H1 (cell line): ENCODE measurements at regions not wholly inside any gene's neighbourhood (a gene's known extent, or its start where the extent isn't known, plus 50 kb on each side); places are given as distances from the start of the nearest gene placed in this dataset.

Experiments used
- CTCF ChIA-PET: fragments of 300-600 bp; sonication (Branson Sonifier 250); formaldehyde crosslinking; loops from one replicate; lab custom pipeline; 2021; ENCODE audit not compliant: partially characterized antibody; lab: Charles Lee
- POLR2A ChIA-PET: fragments of 300-600 bp; sonication (Branson Sonifier 250); formaldehyde crosslinking; loops from one replicate; lab custom pipeline; 2021; ENCODE audit warnings: inconsistent platforms; ENCODE audit not compliant: partially characterized antibody; lab: Charles Lee
- DNase-seq, 2 experiments: peaks; one replicate each; pipeline versions ENCODE4 v3.0.0 to v3.0.0-alpha.2; 2010 to 2022; ENCODE audit warnings: low spot score in 2 of 2, low read depth in 1 of 2, mixed read lengths in 1 of 2
- FAIRE-seq: peaks from 2 replicates; lab custom pipeline; 2011; peaks lifted over from hg19 to GRCh38; lab: Jason Lieb, UNC
- H2AFZ ChIP-seq: 2 replicates; pipeline ENCODE4 v1.8.1; 2012; ENCODE audit warnings: low read length, inconsistent platforms
- H2AK5ac ChIP-seq: 2 replicates; pipeline ENCODE4 v1.6.1; 2013; ENCODE audit warnings: low read depth, low read length
- H2BK120ac ChIP-seq: replicated peaks from 2 replicates; pipeline ENCODE3; 2013; ENCODE audit warnings: low read depth, low read length, inconsistent platforms
- H2BK12ac ChIP-seq: 2 replicates; pipeline ENCODE4 v1.6.1; 2013; ENCODE audit warnings: low read depth, low read length
- H2BK15ac ChIP-seq: 2 replicates; pipeline ENCODE4 v1.6.1; 2013; ENCODE audit warnings: low read length
- H2BK20ac ChIP-seq: 2 replicates; pipeline ENCODE4 v1.6.1; 2013; ENCODE audit warnings: low read length
- H2BK5ac ChIP-seq: 2 replicates; pipeline ENCODE4 v1.6.1; 2013; ENCODE audit warnings: low read depth, low read length
- H3K14ac ChIP-seq: 2 replicates; pipeline ENCODE4 v1.6.1; 2013; ENCODE audit warnings: inconsistent platforms; ENCODE audit not compliant: insufficient read length
- H3K18ac ChIP-seq: 2 replicates; pipeline ENCODE4 v1.6.1; 2013; ENCODE audit warnings: low read length; ENCODE audit errors: extremely low read depth
- H3K23ac ChIP-seq: 2 replicates; pipeline ENCODE4 v1.6.1; 2013; ENCODE audit warnings: inconsistent platforms; ENCODE audit not compliant: insufficient read length
- H3K23me2 ChIP-seq: 2 replicates; pipeline ENCODE4 v1.6.1; 2013; ENCODE audit warnings: low read depth, low read length
- H3K27ac ChIP-seq: 2 replicates; pipeline ENCODE4 v1.6.1; 2011; ENCODE audit warnings: low read depth, low read length, inconsistent platforms
- H3K27me3 ChIP-seq, 4 experiments: replicated peaks in 1 of 4; 1 replicate in 1 of 4; 2 replicates in 3 of 4; pipeline versions ENCODE4 v1.6.1 to v1.8.1; 2011 to 2013; ENCODE audit warnings: low read length in 3 of 4, mild to moderate bottlenecking in 3 of 4, inconsistent platforms in 2 of 4, mixed read lengths in 2 of 4, moderate library complexity in 1 of 4; ENCODE audit not compliant: control insufficient read depth in 3 of 4, insufficient read depth in 3 of 4; ENCODE audit errors: extremely low read depth in 1 of 4
- H3K36me3 ChIP-seq, 4 experiments: 2 replicates each; pipeline versions ENCODE4 v1.6.1 to v1.8.1; 2011 to 2013; ENCODE audit warnings: mild to moderate bottlenecking in 4 of 4, low read length in 3 of 4, moderate library complexity in 2 of 4, control low read depth in 1 of 4, inconsistent platforms in 1 of 4; ENCODE audit not compliant: insufficient read depth in 4 of 4, control insufficient read depth in 2 of 4
- H3K4ac ChIP-seq: replicated peaks from 2 replicates; pipeline ENCODE3; 2013; ENCODE audit warnings: low read length, low read depth, mixed read lengths, inconsistent platforms; ENCODE audit not compliant: insufficient read length
- H3K4me1 ChIP-seq, 4 experiments: replicated peaks in 1 of 4; 1 replicate in 1 of 4; 2 replicates in 3 of 4; pipeline versions ENCODE4 v1.6.1 to v1.8.1; 2011 to 2013; ENCODE audit warnings: low read length in 3 of 4, inconsistent platforms in 2 of 4, mixed read lengths in 1 of 4; ENCODE audit not compliant: insufficient read depth in 4 of 4, control insufficient read depth in 3 of 4
- H3K4me2 ChIP-seq, 2 experiments: 2 replicates each; pipeline versions ENCODE4 v1.6.1 to v1.8.1; 2011 to 2013; ENCODE audit warnings: low read depth in 2 of 2, low read length in 2 of 2, control low read depth in 1 of 2, inconsistent platforms in 1 of 2, mild to moderate bottlenecking in 1 of 2; ENCODE audit not compliant: insufficient read depth in 1 of 2
- H3K4me3 ChIP-seq, 4 experiments: fragments of 200-600, 300-600 bp in 1 of 4; sonication (generic), shearing (Covaris generic), sonication (Bioruptor Twin) in 1 of 4; 2 replicates each; pipeline versions ENCODE4 v1.5.1 to v1.8.1; 2011 to 2016; ENCODE audit warnings: low read length in 4 of 4, low read depth in 3 of 4, control low read depth in 2 of 4, inconsistent platforms in 2 of 4, mild to moderate bottlenecking in 2 of 4, mixed read lengths in 1 of 4, moderate library complexity in 1 of 4; ENCODE audit not compliant: insufficient read depth in 2 of 4; ENCODE audit errors: extremely low read depth in 1 of 4
- H3K56ac ChIP-seq: replicated peaks from 2 replicates; pipeline ENCODE3; 2013; ENCODE audit warnings: low read depth, mild to moderate bottlenecking, mixed read lengths, low read length, inconsistent platforms; ENCODE audit not compliant: insufficient read length
- H3K79me1 ChIP-seq: 2 replicates; pipeline ENCODE4 v1.6.1; 2013; ENCODE audit warnings: low read depth, low read length, control low read depth
- H3K79me2 ChIP-seq, 2 experiments: 2 replicates each; pipeline versions ENCODE4 v1.6.1 to v1.8.1; 2012 to 2013; ENCODE audit warnings: low read length in 2 of 2, mild to moderate bottlenecking in 2 of 2, inconsistent platforms in 1 of 2; ENCODE audit not compliant: insufficient read depth in 2 of 2, control insufficient read depth in 1 of 2
- H3K9ac ChIP-seq, 4 experiments: replicated peaks in 1 of 4; 1 replicate in 1 of 4; 2 replicates in 3 of 4; pipeline versions ENCODE4 v1.6.1 to v1.8.1; 2011 to 2013; ENCODE audit warnings: low read depth in 3 of 4, low read length in 3 of 4, control low read depth in 2 of 4, mild to moderate bottlenecking in 2 of 4, moderate library complexity in 2 of 4, inconsistent platforms in 1 of 4; ENCODE audit errors: extremely low read depth in 1 of 4
- H3K9me3 ChIP-seq, 2 experiments: 2 replicates each; pipeline versions ENCODE4 v1.6.1 to v1.8.1; 2012 to 2013; ENCODE audit warnings: mild to moderate bottlenecking in 2 of 2, moderate library complexity in 2 of 2, control low read depth in 1 of 2, inconsistent platforms in 1 of 2, low read depth in 1 of 2, low read length in 1 of 2, mixed read lengths in 1 of 2; ENCODE audit not compliant: insufficient read depth in 2 of 2
- H4K20me1 ChIP-seq, 2 experiments: replicated peaks in 1 of 2; 2 replicates each; pipeline versions ENCODE3 to v1.8.1; 2011 to 2013; ENCODE audit warnings: inconsistent platforms in 2 of 2, low read length in 2 of 2, mild to moderate bottlenecking in 1 of 2; ENCODE audit not compliant: insufficient read depth in 2 of 2, control insufficient read depth in 1 of 2
- H4K5ac ChIP-seq: 2 replicates; pipeline ENCODE4 v1.6.1; 2013; ENCODE audit warnings: low read length, low read depth, mixed read lengths, inconsistent platforms; ENCODE audit not compliant: insufficient read length
- H4K8ac ChIP-seq: 2 replicates; pipeline ENCODE4 v1.8.0; 2013; ENCODE audit warnings: mild to moderate bottlenecking, moderate library complexity, low read length, inconsistent platforms; ENCODE audit not compliant: insufficient read depth; ENCODE audit errors: extremely low read depth
- H4K91ac ChIP-seq: replicated peaks from 2 replicates; pipeline ENCODE3; 2013; ENCODE audit warnings: low read length, mixed read lengths, inconsistent platforms; ENCODE audit not compliant: insufficient read length
- ATF2 ChIP-seq: IDR thresholded peaks from 2 replicates; pipeline ENCODE4 v1.6.1; 2012; ENCODE audit warnings: low read length, inconsistent platforms
- PHF8 ChIP-seq: fragments of 200-600 bp; sonication (generic); conservative IDR thresholded peaks from 2 replicates; pipeline ENCODE4 v1.7.1; 2012; ENCODE audit warnings: low read depth, mild to moderate bottlenecking, inconsistent platforms, low read length, moderate library complexity
- SUZ12 ChIP-seq: fragments of 200-600 bp; sonication (generic); IDR thresholded peaks from 2 replicates; pipeline ENCODE4 v1.6.1; 2012; ENCODE audit warnings: mild to moderate bottlenecking, inconsistent platforms, low read length, moderate library complexity, mixed read lengths
- TCF12 ChIP-seq: IDR thresholded peaks from 2 replicates; pipeline ENCODE4 v1.6.1; 2011; ENCODE audit warnings: low read depth, mild to moderate bottlenecking, low read length
- USF2 ChIP-seq: IDR thresholded peaks from 2 replicates; pipeline ENCODE4 v1.6.1; 2011; ENCODE audit warnings: low read length, improper control_type of control experiment
- ZNF274 ChIP-seq: IDR thresholded peaks from 2 replicates; pipeline ENCODE4 v1.7.0; 2012; ENCODE audit warnings: low read length, borderline replicate concordance; ENCODE audit errors: extremely low read depth
- WGBS, 2 experiments: shearing (Covaris generic) in 1 of 2; methylation state at CpG; one replicate each; pipeline versions ENCODE4 v1.1.6 to v1.1.7; 2013 to 2015; ENCODE audit warnings: low lambda C conversion rate in 2 of 2, mixed read lengths in 2 of 2, inconsistent platforms in 1 of 2, low coverage in 1 of 2, missing lambda C conversion rate in 1 of 2; ENCODE audit not compliant: insufficient replicate concordance in 2 of 2, insufficient coverage in 1 of 2, insufficient read length in 1 of 2; ENCODE audit errors: extremely low coverage in 1 of 2, missing lambda C conversion rate in 1 of 2; 5-methylcytosine and 5-hydroxymethylcytosine counted together

GRCh38 chr9:97787551-97787950 is 65.5 kb upstream of the FOXE1 start:
- H2AK5ac ChIP-seq = no peak overlapping the region
- no peak for TF ChIP-seq PHF8
- no peak for TF ChIP-seq TCF12
- no peak for TF ChIP-seq USF2
- TF ChIP-seq SUZ12 = no peak
- TF ChIP-seq ZNF274 = no peak
- TF ChIP-seq ATF2 = no peak
- TF ChIP-seq, all 59 proteins: peak for 0

More at GRCh38 chr9:97787551-97787950, 65.5 kb upstream of the FOXE1 start:
- no peaks in the 10 kb centered on the region for H3K36me3 ChIP-seq
- H2AFZ ChIP-seq = no peak overlapping the region
- no peak overlapping the region for H3K4me3 ChIP-seq
- no peak overlapping the region for H3K56ac ChIP-seq
- H3K14ac ChIP-seq = no peak overlapping the region
- FAIRE-seq = no peak
- H3K18ac ChIP-seq = no peak overlapping the region
- no peak for DNase-seq
- H3K27ac ChIP-seq = no peak overlapping the region
- no peaks in the 10 kb centered on the region for H3K79me1 ChIP-seq
- no peak overlapping the region for H4K5ac ChIP-seq
- no peak overlapping the region for H3K4ac ChIP-seq
- no peaks in the 10 kb centered on the region; a peak in 1 of 7 replicates for H3K4me1 ChIP-seq
- POLR2A ChIA-PET = no interaction called here
- no peak overlapping the region for H2BK20ac ChIP-seq
- WGBS, 2 experiments = 92% methylated on average over 1 of the region's 1 CpG; no CpG with 5 or more reads in 1 of the 2 experiments
- CTCF ChIA-PET = no interaction called here
- H2BK15ac ChIP-seq = no peak overlapping the region
- H4K20me1 ChIP-seq = no peaks in the 10 kb centered on the region
- H4K8ac ChIP-seq = no peak overlapping the region
- no peak overlapping the region for H2BK120ac ChIP-seq
- H3K79me2 ChIP-seq = no peaks in the 10 kb centered on the region
- no peaks in the 10 kb centered on the region for H3K9me3 ChIP-seq
- no peak overlapping the region for H2BK12ac ChIP-seq
- no peak overlapping the region for H3K9ac ChIP-seq
- no peak overlapping the region for H4K91ac ChIP-seq
- H3K4me2 ChIP-seq = no peak overlapping the region
- H3K23me2 ChIP-seq = no peaks in the 10 kb centered on the region
- peaks cover 0 to 3% (median 0%) of the 10 kb centered on the region in 4 experiments; a peak in 1 of 7 replicates for H3K27me3 ChIP-seq
- H2BK5ac ChIP-seq = no peak overlapping the region
- no peak overlapping the region for H3K23ac ChIP-seq
